H1 (cell line): ENCODE measurements at regions not wholly inside any gene's neighbourhood (a gene's known extent, or its start where the extent isn't known, plus 50 kb on each side); places are given as distances from the start of the nearest gene placed in this dataset.

Source experiments
- KDM5A ChIP-seq: fragments of 200-600 bp; IDR thresholded peaks from 2 replicates; pipeline ENCODE4 v1.7.1; 2012; ENCODE audit warnings: mild to moderate bottlenecking, low read length, inconsistent platforms, mixed read lengths
- PHF8 ChIP-seq: fragments of 200-600 bp; sonication (generic); conservative IDR thresholded peaks from 2 replicates; pipeline ENCODE4 v1.7.1; 2012; ENCODE audit warnings: low read depth, mild to moderate bottlenecking, inconsistent platforms, low read length, moderate library complexity
- RAD21 ChIP-seq, 2 experiments: IDR thresholded peaks in 1 of 2; conservative IDR thresholded peaks in 1 of 2; 2 replicates each; pipeline ENCODE4 v1.6.1; 2011; ENCODE audit warnings: low read depth in 2 of 2, low read length in 2 of 2, improper control_type of control experiment in 1 of 2, inconsistent platforms in 1 of 2, mild to moderate bottlenecking in 1 of 2, moderate library complexity in 1 of 2
- SIN3A ChIP-seq, 2 experiments: IDR thresholded peaks in 1 of 2; conservative IDR thresholded peaks in 1 of 2; 2 replicates each; pipeline ENCODE4 v1.6.1; 2011 to 2012; ENCODE audit warnings: low read length in 2 of 2, improper control_type of control experiment in 1 of 2, low read depth in 1 of 2, mild to moderate bottlenecking in 1 of 2
- TBP ChIP-seq: IDR thresholded peaks from 2 replicates; pipeline ENCODE4 v1.6.1; 2011; ENCODE audit warnings: low read depth, low read length, improper control_type of control experiment
- TF ChIP-seq, protein P1 (sequence below): fragments of 300-600 bp; sonication (generic); IDR thresholded peaks from 2 replicates; pipeline ENCODE4 v1.7.1; 2012; ENCODE audit warnings: low read length, moderate library complexity, mild to moderate bottlenecking, inconsistent platforms; ENCODE audit not compliant: insufficient replicate concordance
- TF ChIP-seq, protein P2 (sequence below), 3 experiments: IDR thresholded peaks; 1 replicate in 2 of 3; 2 replicates in 1 of 3; pipeline versions ENCODE4 v1.5.1 to v1.6.1; 2011; ENCODE audit warnings: low read length in 3 of 3, mild to moderate bottlenecking in 3 of 3, inconsistent platforms in 2 of 3, low read depth in 1 of 3, moderate library complexity in 1 of 3; ENCODE audit not compliant: insufficient read depth in 1 of 3; ENCODE audit errors: control extremely low read depth in 1 of 3

DNA sequence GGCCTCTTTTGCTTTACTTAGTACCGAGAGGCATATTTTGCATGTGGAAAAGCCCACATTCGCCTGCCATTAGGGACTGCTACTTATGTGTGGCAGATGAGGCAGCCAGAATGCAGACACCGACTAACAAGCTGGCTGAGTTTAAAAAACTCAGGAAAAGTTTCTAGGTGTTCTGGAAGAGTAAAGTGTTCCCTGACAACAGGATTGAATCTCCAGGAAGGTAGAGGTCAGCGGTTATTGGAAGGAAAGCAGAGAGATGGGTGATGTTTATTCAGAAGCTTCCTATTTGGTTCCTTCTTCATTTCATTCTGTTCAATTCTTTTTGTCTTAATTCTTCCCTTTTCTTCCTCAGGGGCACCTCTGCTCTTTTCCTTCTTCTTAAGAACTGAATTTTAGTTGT, 206.9 kb upstream of the SNX7 start (continued):
- TF ChIP-seq, protein P1, sequence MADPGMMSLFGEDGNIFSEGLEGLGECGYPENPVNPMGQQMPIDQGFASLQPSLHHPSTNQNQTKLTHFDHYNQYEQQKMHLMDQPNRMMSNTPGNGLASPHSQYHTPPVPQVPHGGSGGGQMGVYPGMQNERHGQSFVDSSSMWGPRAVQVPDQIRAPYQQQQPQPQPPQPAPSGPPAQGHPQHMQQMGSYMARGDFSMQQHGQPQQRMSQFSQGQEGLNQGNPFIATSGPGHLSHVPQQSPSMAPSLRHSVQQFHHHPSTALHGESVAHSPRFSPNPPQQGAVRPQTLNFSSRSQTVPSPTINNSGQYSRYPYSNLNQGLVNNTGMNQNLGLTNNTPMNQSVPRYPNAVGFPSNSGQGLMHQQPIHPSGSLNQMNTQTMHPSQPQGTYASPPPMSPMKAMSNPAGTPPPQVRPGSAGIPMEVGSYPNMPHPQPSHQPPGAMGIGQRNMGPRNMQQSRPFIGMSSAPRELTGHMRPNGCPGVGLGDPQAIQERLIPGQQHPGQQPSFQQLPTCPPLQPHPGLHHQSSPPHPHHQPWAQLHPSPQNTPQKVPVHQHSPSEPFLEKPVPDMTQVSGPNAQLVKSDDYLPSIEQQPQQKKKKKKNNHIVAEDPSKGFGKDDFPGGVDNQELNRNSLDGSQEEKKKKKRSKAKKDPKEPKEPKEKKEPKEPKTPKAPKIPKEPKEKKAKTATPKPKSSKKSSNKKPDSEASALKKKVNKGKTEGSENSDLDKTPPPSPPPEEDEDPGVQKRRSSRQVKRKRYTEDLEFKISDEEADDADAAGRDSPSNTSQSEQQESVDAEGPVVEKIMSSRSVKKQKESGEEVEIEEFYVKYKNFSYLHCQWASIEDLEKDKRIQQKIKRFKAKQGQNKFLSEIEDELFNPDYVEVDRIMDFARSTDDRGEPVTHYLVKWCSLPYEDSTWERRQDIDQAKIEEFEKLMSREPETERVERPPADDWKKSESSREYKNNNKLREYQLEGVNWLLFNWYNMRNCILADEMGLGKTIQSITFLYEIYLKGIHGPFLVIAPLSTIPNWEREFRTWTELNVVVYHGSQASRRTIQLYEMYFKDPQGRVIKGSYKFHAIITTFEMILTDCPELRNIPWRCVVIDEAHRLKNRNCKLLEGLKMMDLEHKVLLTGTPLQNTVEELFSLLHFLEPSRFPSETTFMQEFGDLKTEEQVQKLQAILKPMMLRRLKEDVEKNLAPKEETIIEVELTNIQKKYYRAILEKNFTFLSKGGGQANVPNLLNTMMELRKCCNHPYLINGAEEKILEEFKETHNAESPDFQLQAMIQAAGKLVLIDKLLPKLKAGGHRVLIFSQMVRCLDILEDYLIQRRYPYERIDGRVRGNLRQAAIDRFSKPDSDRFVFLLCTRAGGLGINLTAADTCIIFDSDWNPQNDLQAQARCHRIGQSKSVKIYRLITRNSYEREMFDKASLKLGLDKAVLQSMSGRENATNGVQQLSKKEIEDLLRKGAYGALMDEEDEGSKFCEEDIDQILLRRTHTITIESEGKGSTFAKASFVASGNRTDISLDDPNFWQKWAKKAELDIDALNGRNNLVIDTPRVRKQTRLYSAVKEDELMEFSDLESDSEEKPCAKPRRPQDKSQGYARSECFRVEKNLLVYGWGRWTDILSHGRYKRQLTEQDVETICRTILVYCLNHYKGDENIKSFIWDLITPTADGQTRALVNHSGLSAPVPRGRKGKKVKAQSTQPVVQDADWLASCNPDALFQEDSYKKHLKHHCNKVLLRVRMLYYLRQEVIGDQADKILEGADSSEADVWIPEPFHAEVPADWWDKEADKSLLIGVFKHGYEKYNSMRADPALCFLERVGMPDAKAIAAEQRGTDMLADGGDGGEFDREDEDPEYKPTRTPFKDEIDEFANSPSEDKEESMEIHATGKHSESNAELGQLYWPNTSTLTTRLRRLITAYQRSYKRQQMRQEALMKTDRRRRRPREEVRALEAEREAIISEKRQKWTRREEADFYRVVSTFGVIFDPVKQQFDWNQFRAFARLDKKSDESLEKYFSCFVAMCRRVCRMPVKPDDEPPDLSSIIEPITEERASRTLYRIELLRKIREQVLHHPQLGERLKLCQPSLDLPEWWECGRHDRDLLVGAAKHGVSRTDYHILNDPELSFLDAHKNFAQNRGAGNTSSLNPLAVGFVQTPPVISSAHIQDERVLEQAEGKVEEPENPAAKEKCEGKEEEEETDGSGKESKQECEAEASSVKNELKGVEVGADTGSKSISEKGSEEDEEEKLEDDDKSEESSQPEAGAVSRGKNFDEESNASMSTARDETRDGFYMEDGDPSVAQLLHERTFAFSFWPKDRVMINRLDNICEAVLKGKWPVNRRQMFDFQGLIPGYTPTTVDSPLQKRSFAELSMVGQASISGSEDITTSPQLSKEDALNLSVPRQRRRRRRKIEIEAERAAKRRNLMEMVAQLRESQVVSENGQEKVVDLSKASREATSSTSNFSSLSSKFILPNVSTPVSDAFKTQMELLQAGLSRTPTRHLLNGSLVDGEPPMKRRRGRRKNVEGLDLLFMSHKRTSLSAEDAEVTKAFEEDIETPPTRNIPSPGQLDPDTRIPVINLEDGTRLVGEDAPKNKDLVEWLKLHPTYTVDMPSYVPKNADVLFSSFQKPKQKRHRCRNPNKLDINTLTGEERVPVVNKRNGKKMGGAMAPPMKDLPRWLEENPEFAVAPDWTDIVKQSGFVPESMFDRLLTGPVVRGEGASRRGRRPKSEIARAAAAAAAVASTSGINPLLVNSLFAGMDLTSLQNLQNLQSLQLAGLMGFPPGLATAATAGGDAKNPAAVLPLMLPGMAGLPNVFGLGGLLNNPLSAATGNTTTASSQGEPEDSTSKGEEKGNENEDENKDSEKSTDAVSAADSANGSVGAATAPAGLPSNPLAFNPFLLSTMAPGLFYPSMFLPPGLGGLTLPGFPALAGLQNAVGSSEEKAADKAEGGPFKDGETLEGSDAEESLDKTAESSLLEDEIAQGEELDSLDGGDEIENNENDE, result no peak
- TF ChIP-seq, protein P2, sequence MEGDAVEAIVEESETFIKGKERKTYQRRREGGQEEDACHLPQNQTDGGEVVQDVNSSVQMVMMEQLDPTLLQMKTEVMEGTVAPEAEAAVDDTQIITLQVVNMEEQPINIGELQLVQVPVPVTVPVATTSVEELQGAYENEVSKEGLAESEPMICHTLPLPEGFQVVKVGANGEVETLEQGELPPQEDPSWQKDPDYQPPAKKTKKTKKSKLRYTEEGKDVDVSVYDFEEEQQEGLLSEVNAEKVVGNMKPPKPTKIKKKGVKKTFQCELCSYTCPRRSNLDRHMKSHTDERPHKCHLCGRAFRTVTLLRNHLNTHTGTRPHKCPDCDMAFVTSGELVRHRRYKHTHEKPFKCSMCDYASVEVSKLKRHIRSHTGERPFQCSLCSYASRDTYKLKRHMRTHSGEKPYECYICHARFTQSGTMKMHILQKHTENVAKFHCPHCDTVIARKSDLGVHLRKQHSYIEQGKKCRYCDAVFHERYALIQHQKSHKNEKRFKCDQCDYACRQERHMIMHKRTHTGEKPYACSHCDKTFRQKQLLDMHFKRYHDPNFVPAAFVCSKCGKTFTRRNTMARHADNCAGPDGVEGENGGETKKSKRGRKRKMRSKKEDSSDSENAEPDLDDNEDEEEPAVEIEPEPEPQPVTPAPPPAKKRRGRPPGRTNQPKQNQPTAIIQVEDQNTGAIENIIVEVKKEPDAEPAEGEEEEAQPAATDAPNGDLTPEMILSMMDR (IDR thresholded peaks at IDR 0.05; ENCODE audit: control extremely low read depth in 1 of 3, insufficient read depth in 1 of 3, low read depth in 1 of 3, low read length in 3 of 3), result no peak
- TF ChIP-seq TBP (no peak), KDM5A (no peak), SIN3A (conservative IDR thresholded peaks at IDR 0.05 in 1 of 2, IDR thresholded peaks at IDR 0.05 in 1 of 2; ENCODE audit: low read depth in 1 of 2, low read length in 2 of 2) (no peak), RAD21 (IDR thresholded peaks at IDR 0.05 in 1 of 2, conservative IDR thresholded peaks at IDR 0.05 in 1 of 2; ENCODE audit: low read depth in 2 of 2, low read length in 2 of 2) (no peak), PHF8 (no peak)
